K562 (cell line): ENCODE measurements at regions not wholly inside any gene's neighbourhood (a gene's known extent, or its start where the extent isn't known, plus 50 kb on each side); places are given as distances from the start of the nearest gene placed in this dataset.

Source experiments
- ATAC-seq: fragments of 200-7000 bp; cut with Tn5 transposase; 3 replicates; pipeline ENCODE4 v1.9.1; 2020; ENCODE audit warnings: moderate library complexity
- BruUV-seq: library from RNA; stranded (reverse); fragments of 400-500 nt; replicated peaks from 2 replicates; lab custom pipeline; 2021; lab: Mats Ljungman, UMichigan
- CTCF ChIA-PET: fragments of 300-600 bp; formaldehyde crosslinking; extraction: SDS; loops from one replicate; lab custom pipeline; 2021; ENCODE audit warnings: low intra/inter-chr PET ratio; lab: Yijun Ruan, JAX
- POLR2A ChIA-PET: fragments of 300-600, 350-650 bp; sonication (Branson Sonifier 250); formaldehyde crosslinking; extraction: SDS; loops from one replicate; lab custom pipeline; 2021; ENCODE audit warnings: antibody characterized with exemption, inconsistent platforms; lab: Yijun Ruan, JAX
- DNase-seq, 4 experiments: peaks; one replicate each; pipeline versions ENCODE4 v3.0.0 to v3.0.0-alpha.2; 2011 to 2018; ENCODE audit warnings: low spot score in 3 of 4, mixed read lengths in 3 of 4; ENCODE audit errors: extremely low read depth in 1 of 4
- FAIRE-seq: peaks from 2 replicates; lab custom pipeline; 2011; peaks lifted over from hg19 to GRCh38; lab: Jason Lieb, UNC
- H2AFZ ChIP-seq: 2 replicates; pipeline ENCODE4 v1.6.0; 2011; ENCODE audit warnings: low read depth, low read length, control low read depth, inconsistent platforms
- H3K27ac ChIP-seq: fragments of 200-600 bp; 3 replicates; pipeline ENCODE4 v1.8.0; 2011; ENCODE audit warnings: low read depth, mild to moderate bottlenecking, control low read depth, inconsistent platforms, low read length, moderate library complexity, mixed read lengths; ENCODE audit errors: extremely low read depth
- H3K27me3 ChIP-seq, 2 experiments: fragments of 300-600 bp in 1 of 2; 2 replicates in 1 of 2; 3 replicates in 1 of 2; pipeline versions ENCODE4 v1.6.0 to v1.8.0; 2011; ENCODE audit warnings: inconsistent platforms in 2 of 2, low read length in 2 of 2, mild to moderate bottlenecking in 1 of 2, mixed read lengths in 1 of 2, moderate library complexity in 1 of 2; ENCODE audit not compliant: control insufficient read depth in 2 of 2, insufficient read depth in 2 of 2
- H3K36me3 ChIP-seq: fragments of 300-600 bp; 3 replicates; pipeline ENCODE4 v1.8.0; 2011; ENCODE audit warnings: mild to moderate bottlenecking, low read length, inconsistent platforms; ENCODE audit not compliant: control insufficient read depth, insufficient read depth
- H3K4me1 ChIP-seq, 2 experiments: fragments of 200-600 bp in 1 of 2; replicated peaks in 1 of 2; 2 replicates in 1 of 2; 3 replicates in 1 of 2; pipeline versions ENCODE4 v1.5.1 to v1.8.0; 2011; ENCODE audit warnings: inconsistent platforms in 2 of 2, low read length in 2 of 2, mild to moderate bottlenecking in 1 of 2, mixed read lengths in 1 of 2, moderate library complexity in 1 of 2; ENCODE audit not compliant: control insufficient read depth in 2 of 2, insufficient read depth in 2 of 2
- H3K4me2 ChIP-seq: 2 replicates; pipeline ENCODE4 v1.6.1; 2011; ENCODE audit warnings: low read length, control low read depth, inconsistent platforms, mixed read lengths; ENCODE audit not compliant: insufficient read depth
- H3K4me3 ChIP-seq: fragments of 200-600 bp; sonication (generic), shearing (Covaris generic); 2 replicates; pipeline ENCODE4 v1.5.1; 2016; ENCODE audit warnings: control low read depth, inconsistent platforms
- H3K79me2 ChIP-seq: fragments of 200-600 bp; 3 replicates; pipeline ENCODE4 v1.8.0; 2011; ENCODE audit warnings: low read length, inconsistent platforms; ENCODE audit not compliant: control insufficient read depth, insufficient read depth
- H3K9ac ChIP-seq, 2 experiments: 2 replicates each; pipeline versions ENCODE4 v1.6.0 to v1.6.1; 2011; ENCODE audit warnings: low read depth in 2 of 2, low read length in 2 of 2, control low read depth in 1 of 2, inconsistent platforms in 1 of 2, mild to moderate bottlenecking in 1 of 2, mixed read lengths in 1 of 2; ENCODE audit not compliant: insufficient read depth in 1 of 2
- H3K9me1 ChIP-seq: one replicate; pipeline ENCODE4 v1.6.0; 2011; ENCODE audit warnings: inconsistent platforms, mild to moderate bottlenecking, low read length, moderate library complexity; ENCODE audit not compliant: control insufficient read depth, insufficient read depth
- H3K9me3 ChIP-seq: replicated peaks from 2 replicates; pipeline ENCODE4 v1.5.1; 2011; ENCODE audit warnings: low read depth, low read length, inconsistent platforms; ENCODE audit not compliant: control insufficient read depth, insufficient read depth
- H4K20me1 ChIP-seq: replicated peaks from 2 replicates; pipeline ENCODE4 v1.6.1; 2011; ENCODE audit warnings: low read length, inconsistent platforms, mixed read lengths; ENCODE audit not compliant: control insufficient read depth, insufficient read depth
- BRD4 ChIP-seq: fragments of 200-600 bp; sonication (generic); IDR thresholded peaks from 2 replicates; pipeline ENCODE4 v1.6.1; 2017; ENCODE audit warnings: inconsistent platforms
- CBX3 ChIP-seq, 2 experiments: IDR thresholded peaks; 1 replicate in 1 of 2; 2 replicates in 1 of 2; pipeline ENCODE4 v1.6.1; 2012; ENCODE audit warnings: inconsistent platforms in 2 of 2, low read length in 2 of 2, borderline replicate concordance in 1 of 2, control low read depth in 1 of 2
- CCNT2 ChIP-seq: IDR thresholded peaks from 2 replicates; pipeline ENCODE4 v1.6.1; 2011; ENCODE audit warnings: borderline replicate concordance, low read depth, mild to moderate bottlenecking, moderate library complexity, mixed read lengths, low read length; ENCODE audit not compliant: insufficient read length; ENCODE audit errors: extremely low read depth
- CGGBP1 ChIP-seq: fragments of 250-450 bp; sonication (Bioruptor Pico); IDR thresholded peaks from 2 replicates; pipeline ENCODE4 v1.9.0; 2021; ENCODE audit warnings: mild to moderate bottlenecking
- MAX ChIP-seq: sonication (generic); formaldehyde crosslinking; IDR thresholded peaks from 2 replicates; pipeline ENCODE4 v1.9.0; 2022; ENCODE audit warnings: mild to moderate bottlenecking, missing genetic modification reagents
- NR1H2 ChIP-seq: sonication (generic); formaldehyde crosslinking; IDR thresholded peaks from 2 replicates; pipeline ENCODE4 v1.4.0; 2020; ENCODE audit warnings: mild to moderate bottlenecking, missing genetic modification reagents
- ZNF134 ChIP-seq: fragments of 250-450 bp; sonication (Bioruptor Pico); conservative IDR thresholded peaks from 2 replicates; pipeline ENCODE4 v1.4.0; 2020
- ZNF384 ChIP-seq: IDR thresholded peaks from 2 replicates; pipeline ENCODE4 v1.6.1; 2012; ENCODE audit warnings: low read depth, low read length, improper control_type of control experiment
- ZNF76 ChIP-seq: fragments of 250-450 bp; sonication (Bioruptor Pico); IDR thresholded peaks from 2 replicates; pipeline ENCODE4 v1.4.0; 2020; ENCODE audit warnings: mild to moderate bottlenecking, moderate library complexity, borderline replicate concordance
- WGBS: fragments of 100-300 bp; shearing (Covaris generic); methylation state at CpG from one replicate; pipeline ENCODE4 v1.1.6; 2016; ENCODE audit warnings: low coverage, mixed read lengths; ENCODE audit not compliant: insufficient coverage; ENCODE audit errors: missing lambda C conversion rate; 5-methylcytosine and 5-hydroxymethylcytosine counted together
- in situ Hi-C: fragments of 300-500 bp; cut with MboI; formaldehyde crosslinking; loops from 4 replicates; pipeline ENCODE4 v1.15.0; 2018; ENCODE audit warnings: inconsistent platforms, mixed read lengths
- intact Hi-C: fragments of 100-400 bp; cut with micrococcal nuclease; formaldehyde crosslinking; loops from 2 replicates; pipeline ENCODE4 v1.14.2; 2022
- TF ChIP-seq, protein P1 (sequence below): fragments of 250-450 bp; sonication (Bioruptor Pico); IDR thresholded peaks from 2 replicates; pipeline ENCODE4 v1.8.0; 2021; ENCODE audit warnings: mild to moderate bottlenecking, moderate library complexity

- H3K4me1 ChIP-seq: no peaks in the 10 kb centered on the region
- no peaks in the 10 kb centered on the region; the same call in 1 of the 2 replicates for H3K9me3 ChIP-seq
- H3K79me2 ChIP-seq: no peaks in the 10 kb centered on the region
- no peak for TF ChIP-seq ZNF384
- TF ChIP-seq NR1H2: no peak
- TF ChIP-seq ZNF76 (CRISPR knock-in tag): no peak
- TF ChIP-seq ZNF134 (CRISPR knock-in tag): no peak
- no peak for TF ChIP-seq CBX3 (IDR thresholded peaks at IDR 0.05; ENCODE audit: borderline replicate concordance in 1 of 2, low read length in 2 of 2)
- no peak for TF ChIP-seq MAX (CRISPR knock-in tag)
- no peak for TF ChIP-seq CGGBP1 (CRISPR knock-in tag)
- no peak for TF ChIP-seq CCNT2
- TF ChIP-seq BRD4: no peak
- TF ChIP-seq, protein P1, sequence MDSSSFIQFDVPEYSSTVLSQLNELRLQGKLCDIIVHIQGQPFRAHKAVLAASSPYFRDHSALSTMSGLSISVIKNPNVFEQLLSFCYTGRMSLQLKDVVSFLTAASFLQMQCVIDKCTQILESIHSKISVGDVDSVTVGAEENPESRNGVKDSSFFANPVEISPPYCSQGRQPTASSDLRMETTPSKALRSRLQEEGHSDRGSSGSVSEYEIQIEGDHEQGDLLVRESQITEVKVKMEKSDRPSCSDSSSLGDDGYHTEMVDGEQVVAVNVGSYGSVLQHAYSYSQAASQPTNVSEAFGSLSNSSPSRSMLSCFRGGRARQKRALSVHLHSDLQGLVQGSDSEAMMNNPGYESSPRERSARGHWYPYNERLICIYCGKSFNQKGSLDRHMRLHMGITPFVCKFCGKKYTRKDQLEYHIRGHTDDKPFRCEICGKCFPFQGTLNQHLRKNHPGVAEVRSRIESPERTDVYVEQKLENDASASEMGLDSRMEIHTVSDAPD (CRISPR knock-in tag): no peak
- POLR2A ChIA-PET: no interaction called here
- DNase-seq: no peak
- H3K4me2 ChIP-seq: no peak overlapping the region
- no peak overlapping the region for H3K9ac ChIP-seq
- no TSS peak for BruUV-seq
- 4% methylated on average over 2 of the region's 2 CpGs for WGBS
- H3K27ac ChIP-seq: no peak overlapping the region
- no peak overlapping the region for H3K4me3 ChIP-seq
- H3K9me1 ChIP-seq: no peaks in the 10 kb centered on the region
- in situ Hi-C loops: no loop called here
- no peak overlapping the region for H2AFZ ChIP-seq
- intact Hi-C loops: no loop called here
- CTCF ChIA-PET: no interaction called here
- H3K27me3 ChIP-seq: no peaks in the 10 kb centered on the region
- FAIRE-seq: no peak
- no peaks in the 10 kb centered on the region for H4K20me1 ChIP-seq
- no peaks in the 10 kb centered on the region for H3K36me3 ChIP-seq
- no peak for ATAC-seq
Measured at GRCh38 chr7:81641873-81642272, 128.0 kb downstream of the HGF start.
